Erythroblast (primary cell): ENCODE measurements at regions not wholly inside any gene's neighbourhood (a gene's known extent, or its start where the extent isn't known, plus 50 kb on each side); places are given as distances from the start of the nearest gene placed in this dataset.

Source experiments
- GATA1 ChIP-seq: IDR thresholded peaks from 2 replicates; pipeline ENCODE4 v1.6.1; 2011; ENCODE audit warnings: low read depth, mild to moderate bottlenecking, control low read depth, low read length, moderate library complexity
- POLR2A ChIP-seq: IDR thresholded peaks from 2 replicates; pipeline ENCODE4 v1.6.1; 2011; ENCODE audit warnings: mild to moderate bottlenecking, low read length

- TF ChIP-seq POLR2A (no peak), GATA1 (no peak)
Observed at GRCh38 chr2:41925712-41926111, 122.1 kb upstream of the PKDCC start.
